ENCODE measurements at regions not wholly inside any gene's neighbourhood (a gene's known extent, or its start where the extent isn't known, plus 50 kb on each side); places are given as distances from the start of the nearest gene placed in this dataset.
"Not testable (repeated sequence)": the region's sequence is repeated elsewhere in the genome, so short reads cannot be mapped to it uniquely, and the experiment has no call there.

DNA sequence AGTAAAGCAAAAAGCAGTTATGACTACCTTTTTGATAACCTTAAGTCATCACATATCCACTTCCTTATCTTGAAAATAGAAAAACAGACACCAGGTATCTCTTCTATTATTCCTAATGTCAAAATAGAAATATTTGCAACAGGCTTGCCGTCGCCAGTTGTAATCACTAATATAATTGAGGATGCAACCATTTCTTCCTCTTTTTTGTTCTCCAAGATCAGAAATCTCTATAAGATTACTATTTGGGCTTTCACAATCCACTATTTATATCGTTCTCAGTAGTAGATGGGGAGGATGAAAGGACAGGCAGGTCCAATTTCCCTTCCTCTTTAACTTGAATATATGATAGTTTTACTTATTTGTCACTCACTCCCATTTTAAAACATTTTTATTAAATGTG is 130.2 kb upstream of the HMGA2 start:
- no peak for DNase-seq

DNA sequence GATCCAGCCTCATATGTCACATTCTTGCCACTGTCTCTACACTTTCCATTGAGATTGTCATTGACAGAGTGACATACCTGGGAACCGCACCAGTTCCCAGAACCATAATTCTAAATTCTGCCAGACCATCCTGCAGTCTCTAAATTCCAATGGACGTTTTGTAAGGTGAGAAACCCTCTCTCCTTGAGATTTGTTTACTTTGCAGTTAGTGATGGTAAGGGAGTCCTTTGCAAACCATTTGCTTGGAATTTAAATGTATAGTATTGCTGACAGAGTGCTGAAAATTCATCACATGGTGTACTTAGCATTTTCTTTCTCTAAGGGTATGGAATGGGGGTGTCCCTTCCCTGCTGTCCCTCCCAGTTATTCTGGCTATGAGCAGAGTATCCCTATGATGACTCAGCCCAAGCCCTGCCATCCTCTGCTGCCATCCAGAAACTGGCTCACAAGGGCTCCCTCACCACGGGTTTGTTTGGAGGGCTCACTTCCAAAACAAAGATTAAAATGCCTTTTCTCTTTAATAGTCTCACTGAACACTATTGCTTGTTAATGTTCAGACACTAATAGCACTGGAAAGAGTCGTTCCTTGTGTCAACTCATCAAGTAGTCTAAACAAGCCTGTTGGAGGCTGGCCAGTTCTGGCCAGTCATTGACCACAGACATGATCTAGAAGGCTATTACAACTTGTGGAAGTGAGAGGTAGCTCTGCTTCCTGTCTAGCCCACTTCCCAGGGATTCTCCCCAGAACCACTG is 129.0 kb upstream of the HMGA2 start:
- DNase-seq: no peak

DNA sequence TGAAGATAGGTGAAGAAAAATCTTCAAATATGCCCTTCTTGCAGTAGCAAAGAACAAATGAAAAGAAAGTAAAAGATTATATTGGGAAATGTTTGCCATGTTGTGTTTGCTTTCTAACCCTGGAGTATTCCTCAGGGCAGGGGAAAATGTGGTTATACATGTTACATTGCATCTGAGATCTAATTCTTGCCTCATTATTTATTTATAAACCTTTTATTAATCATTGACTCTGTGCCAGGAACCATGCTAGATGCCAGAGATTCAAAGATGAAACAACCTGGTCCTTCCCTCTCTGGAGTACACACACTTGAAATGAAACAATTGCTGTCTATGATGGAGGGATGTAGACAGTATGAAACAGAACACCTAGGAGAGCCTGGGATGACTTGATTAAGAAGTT is 128.1 kb upstream of the HMGA2 start:
- no peak for DNase-seq

DNA sequence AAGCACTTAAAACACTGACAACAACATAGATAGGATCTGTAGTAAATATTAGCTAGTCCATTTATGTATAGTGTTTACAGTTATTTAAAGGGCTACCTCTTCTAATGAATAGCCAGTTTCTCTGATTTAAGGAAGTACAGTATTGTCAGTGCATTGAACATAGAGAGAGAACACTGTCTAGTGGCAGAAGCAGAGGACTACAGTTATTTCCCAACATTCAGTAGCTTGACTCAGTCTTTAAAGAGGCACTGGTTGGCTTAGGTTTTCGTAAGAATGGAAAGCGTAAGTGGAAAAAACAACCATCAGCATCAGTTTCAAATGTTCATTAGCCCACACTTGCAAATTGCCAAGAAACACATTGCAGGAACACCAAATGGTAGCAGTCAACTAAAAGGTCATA is 125.0 kb upstream of the HMGA2 start:
- DNase-seq: no peak

DNA sequence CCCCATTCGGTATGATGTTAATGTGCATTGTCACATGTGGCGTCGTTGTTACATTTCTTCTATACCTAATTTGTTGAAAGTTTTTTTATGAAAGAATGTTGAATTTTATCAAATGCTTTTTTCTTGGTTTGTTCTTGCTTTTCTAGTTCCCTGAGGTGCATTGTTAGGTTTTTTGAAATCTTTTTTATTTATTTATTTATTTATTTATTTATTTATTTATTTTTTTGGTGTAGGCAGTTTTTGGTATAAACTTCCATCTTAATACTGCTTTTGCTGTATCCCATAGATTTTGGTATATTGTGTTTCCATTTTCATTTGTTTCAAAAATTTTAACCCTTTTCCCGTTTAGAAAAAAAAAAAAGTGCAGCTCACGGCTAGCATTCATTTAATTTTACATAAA is 121.1 kb upstream of the HMGA2 start:
- DNase-seq: no peak

DNA sequence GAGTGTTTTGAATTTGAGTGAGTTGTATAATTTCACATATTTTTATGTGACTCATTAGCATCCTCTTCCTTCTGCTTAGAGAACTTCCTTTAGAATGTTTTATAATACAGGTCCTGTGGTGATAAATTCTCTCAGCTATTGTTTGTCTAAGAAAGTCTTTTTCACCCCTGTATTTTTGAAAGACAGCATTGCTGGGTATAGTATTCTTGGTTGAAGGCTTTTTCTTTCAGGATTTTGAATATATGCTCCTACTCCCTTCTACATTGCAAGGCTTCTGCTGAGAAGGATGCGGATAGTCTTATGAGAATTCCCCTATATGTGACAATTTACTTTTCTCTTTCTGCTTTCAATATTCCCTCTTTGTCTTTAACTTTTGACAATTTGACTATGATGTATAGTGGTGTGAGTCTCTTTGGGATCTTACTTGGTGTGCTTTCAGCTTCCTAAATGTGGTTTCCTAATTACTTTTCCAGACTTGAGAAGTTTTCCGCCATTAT is 118.9 kb upstream of the HMGA2 start:
- no peak for DNase-seq

DNA sequence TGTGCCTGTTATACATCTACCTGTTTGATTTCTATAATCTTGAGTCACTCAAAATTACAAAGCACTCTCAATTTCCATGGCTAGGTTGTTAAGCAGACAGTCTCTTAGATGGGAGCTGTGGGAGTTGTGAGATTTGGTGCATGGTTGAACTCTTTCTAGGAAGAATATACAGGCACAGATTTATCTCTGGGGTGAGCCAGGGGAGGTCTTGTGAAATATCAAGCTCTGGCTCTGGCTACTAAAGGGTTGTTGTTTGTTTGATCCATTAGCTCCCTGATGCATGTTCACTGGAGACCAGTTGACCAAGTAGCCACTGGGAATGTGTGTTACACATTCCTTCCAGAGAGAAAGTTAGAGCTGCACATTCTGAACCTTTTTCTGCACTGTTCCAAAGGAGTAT is 117.2 kb upstream of the HMGA2 start:
- no peak for DNase-seq

DNA sequence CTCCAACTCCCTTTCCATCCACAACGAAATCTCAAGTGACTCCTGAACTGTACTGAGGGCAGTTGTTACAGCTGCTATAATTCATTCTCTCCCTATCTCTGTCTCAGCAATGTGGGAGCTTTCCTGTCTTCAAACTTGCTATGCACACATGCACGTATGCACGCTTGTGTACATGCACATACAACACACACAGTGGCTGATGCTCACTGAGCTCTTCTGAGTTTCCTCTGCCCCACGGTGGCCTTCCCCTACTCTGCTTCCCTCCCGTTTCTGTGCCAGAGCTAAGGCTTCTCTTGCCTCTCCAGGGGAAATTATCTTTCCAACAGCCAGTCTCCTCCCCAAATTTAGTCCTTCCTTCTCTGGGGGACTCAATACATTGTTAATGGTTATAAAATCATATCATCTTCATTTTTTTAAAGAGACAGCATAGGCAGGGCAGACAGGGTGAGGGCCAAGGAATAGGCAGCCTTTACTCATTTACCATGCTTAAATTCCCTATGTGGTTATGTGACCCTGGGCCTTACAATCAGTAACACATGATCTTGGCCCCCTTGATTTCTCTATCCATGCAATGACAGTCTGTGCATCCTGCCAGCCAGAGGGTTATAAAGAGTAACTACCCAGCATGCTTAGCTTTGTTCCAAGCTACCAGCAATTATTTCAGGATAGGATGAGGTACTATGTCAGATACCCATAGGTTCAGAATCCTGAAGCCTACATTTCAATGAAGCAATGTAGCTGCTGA is 111.9 kb upstream of the HMGA2 start:
- no peak for DNase-seq

DNA sequence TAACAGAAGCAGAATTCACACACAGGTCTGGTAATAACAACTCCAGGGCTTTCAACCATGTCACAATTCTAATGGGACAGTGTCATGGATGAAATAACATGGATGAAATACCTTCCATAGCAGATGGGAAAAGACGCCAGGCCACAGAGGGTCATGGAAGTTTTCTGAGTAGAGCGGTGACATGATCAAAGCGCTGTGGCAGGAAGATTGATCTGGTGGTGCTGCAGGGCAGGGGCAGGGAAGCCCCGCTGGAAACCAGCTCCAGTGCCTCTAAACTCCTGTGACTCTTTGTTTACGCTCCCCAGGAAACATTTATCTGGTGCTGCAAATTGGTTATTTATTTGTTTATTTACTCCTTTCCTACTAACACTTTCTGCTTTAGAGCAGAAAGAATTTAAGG is 108.3 kb upstream of the HMGA2 start:
- DNase-seq: no peak

DNA sequence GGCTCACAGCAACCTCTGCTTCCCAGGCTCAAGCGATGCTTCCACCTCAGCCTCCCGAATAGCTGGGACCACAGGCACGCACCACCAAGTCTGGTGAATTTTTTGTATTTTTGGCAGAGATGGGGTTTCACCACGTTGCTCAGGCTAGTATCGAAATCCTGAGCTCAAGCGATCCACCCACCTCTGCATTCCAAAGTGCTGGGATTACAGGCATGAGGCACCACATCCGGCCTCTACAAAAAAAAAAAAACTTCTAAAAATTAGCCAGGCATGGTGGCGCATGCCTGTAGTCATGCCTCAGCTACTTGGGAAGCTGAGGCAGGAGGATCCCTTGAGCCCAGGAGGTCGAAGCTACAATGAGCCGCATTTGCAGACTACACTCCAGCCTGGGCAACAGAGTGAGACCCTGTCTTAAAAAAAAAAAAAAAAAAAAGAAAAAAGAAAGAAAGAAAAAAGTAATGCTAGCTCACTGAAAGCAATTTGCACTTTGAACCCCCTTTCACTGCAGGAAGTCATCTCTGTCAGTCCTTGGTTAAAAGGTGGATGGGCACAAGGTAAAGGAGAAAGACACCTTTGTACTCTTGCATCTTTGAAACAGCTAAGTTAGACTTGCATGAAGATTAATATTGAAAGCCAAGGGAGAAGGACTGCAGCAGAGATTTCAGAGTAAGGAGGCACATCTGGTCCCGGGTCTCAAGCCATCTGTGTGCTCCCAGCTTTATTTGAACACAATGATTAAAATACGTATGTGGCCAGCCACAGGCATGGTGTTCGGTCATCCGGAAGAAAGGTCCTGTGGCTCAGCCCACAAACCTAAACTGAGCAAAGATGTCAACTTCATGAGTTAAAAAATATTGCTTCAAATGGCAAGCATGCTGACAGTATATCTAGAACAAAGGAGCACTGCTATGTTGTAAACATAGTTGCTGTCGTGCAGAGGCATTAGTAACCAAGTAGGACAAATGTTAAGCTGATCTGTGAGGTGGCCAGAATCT is 103.8 kb upstream of the HMGA2 start:
- no peak for DNase-seq

DNA sequence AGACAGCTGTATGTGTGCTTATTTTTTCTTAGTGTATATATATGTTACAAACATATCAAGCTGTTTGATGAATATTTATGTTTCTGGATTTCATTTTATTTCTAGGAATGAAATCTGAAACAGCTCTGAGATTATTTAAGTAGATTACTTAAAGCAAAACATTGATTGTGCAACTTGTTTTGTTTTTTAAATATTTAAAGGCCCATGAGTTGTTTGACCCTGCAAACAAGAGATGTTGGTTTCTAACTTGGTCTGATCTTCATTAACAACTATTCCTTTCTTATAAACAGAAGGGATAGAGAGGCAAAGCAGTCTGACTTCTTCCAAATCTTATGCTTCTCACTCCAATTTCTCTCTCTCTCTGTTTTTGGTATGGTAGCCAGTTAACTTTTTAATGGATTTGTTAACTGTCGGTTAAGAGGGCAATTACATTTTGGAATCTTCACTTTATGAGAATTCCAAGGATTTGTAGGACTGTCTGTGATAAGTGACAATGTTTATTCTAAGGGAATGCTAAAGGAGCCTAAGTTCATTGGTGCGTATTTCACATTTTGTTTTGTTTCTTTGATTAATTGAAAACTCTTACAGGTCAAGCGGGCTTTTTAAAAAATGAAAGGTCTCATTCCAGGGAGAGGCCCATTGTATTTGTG is 102.6 kb upstream of the HMGA2 start:
- no peak for DNase-seq

DNA sequence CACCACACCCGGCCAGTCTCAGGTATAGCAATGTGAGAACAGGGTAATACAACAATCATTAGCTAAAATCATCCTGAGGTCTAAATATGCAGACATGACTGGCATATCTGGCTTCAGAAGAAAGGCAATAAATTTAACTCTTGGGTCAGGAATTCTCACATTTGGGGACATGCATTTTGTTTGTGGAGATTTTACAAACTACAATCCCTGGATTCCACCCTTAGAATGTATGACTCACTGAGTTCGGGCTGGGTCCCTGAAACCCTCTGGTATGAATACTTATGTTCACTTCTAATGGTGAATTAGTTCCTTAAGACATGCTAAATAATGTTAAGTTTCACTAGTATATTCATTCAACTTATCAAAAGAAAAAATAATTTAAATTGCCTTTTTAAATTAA is 98.9 kb upstream of the HMGA2 start:
- no peak for DNase-seq

DNA sequence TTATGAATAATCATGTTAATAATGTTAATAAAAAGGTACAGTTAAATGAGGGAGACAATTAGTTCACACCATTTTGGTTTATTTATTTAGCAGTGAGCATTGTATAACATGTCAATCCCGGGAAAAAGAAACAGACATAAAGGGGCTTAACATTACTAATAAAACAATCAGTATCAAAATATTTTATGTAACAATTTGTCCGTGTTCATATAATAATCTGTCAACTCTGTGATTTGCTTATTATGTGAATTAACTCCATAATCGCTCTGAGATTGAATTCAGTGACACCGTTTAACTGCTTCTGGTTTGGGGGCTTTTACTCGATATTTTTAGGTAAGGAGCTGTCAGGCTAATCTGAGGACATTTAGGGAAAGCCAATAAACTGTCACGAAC is 95.8 kb upstream of the HMGA2 start:
- no peak for DNase-seq

DNA sequence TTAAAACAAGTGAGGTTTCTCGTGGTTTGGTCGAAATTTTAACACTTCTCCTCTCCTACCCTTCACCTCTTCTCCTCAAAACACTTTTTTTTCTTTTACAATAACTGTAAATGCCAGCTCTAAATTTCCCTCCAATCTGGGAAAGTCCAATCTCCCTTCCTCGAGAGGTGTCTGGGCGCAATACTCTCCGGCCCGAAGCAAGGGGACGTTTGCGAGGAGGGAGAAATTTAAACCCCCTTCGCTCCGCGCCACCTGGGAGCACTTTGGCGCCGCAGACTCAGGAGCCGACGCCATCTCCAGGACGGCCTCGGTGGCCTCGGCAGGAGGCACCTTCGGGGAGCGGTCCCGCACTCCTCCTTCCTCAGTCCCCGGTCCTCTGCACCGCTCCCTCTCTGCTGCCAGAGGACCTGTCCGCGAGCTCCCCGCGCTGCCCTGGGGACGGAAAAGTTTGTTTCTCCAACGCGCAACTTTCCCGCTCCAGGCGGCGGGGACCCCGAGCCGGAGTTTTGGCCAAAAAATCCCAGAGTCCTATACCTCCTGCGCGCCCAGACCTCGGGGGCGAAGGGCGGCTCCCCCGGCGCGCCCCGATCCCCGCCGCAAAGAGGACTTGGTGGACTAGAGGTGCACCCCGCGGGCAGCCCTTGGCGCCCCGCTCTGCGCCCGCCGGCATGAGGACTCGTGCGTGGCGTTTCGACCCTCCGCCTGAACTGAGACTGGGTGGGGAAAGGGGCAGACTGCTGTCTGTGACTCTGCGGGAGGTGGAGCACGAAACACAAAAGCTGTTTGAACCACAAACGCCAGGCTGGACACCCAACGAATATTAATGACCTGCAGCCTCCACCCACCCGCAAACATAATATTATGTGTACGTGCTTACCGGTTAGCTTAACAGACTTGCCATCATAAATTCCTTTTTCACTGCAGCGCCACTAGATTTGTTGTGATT is 95.2 kb upstream of the HMGA2 start:
- no peak for DNase-seq

DNA sequence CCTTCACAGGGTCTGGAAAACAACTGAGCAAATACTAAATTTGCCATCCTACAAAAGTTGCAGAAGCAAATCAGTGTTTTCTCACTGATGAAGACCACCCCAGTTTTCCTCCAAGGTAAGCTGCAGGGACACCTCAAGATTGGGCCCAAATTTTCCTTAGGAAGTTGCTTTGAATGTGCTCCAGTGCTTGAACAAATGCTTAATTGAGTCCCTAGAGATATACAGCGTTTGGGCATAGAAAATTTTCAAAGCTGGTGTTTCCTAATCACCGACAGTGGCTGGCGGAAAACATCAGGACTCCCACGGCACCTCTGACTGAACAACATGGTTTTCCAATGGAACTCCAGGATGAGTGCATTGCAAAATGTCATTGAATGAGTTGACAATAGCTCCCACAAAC is 92.5 kb upstream of the HMGA2 start:
- DNase-seq: no peak

DNA sequence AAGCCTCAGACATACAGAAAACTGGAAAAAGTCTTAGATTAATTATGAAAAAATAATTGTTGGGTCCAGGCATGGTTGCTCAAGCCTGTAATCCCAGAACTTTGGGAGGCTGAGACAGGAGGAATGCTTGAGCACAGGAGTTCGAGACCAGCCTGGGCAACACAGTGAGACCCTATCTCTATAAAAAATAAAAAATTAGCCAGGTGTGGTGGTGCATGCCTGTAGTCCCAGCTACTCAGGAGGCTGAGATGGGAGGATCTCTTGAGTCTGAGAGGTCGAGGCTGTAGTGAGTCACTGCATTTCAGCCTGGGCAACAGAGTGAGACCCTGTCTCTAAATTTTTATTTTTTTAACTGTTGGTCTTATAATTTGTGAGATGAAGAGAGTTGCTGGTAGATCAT is 90.6 kb upstream of the HMGA2 start:
- DNase-seq: not testable (repeated sequence)

DNA sequence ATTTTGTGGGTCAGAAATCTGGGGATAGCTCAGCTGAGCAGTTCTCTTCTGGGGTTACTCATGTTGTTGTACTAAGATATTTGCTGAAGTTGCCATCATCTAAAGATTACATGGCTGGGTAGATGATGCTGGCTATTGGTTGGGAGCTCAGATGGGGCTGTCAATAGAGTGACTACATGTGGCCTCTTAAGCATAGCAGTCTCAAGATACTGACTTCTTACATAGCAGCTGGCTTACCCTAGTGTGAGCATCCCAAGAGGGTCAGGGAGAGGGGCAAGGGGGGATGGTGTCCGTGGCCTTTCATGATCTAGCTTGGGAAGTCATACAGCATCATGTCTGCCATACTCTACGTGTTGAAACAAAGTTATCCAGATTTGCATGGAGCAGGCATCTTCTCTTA is 90.1 kb upstream of the HMGA2 start:
- no peak for DNase-seq

DNA sequence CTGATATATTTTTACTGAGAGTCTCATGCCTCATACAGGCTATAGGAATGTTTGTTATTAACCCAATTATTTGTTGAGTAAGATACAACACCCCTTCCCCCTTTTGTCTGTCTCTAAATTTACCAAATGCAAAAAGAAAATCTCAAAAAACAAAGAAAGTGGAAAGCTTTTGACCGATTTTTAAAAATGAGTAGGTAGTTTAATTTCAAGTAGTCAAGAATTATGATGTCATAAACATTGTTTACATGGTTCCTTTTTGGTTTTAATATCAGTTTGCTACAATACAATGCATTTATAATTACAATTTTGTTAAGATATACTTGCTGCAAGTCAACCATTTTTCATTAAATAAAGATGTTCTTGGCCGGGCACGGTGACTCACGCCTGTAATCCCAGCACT is 84.7 kb upstream of the HMGA2 start:
- no peak for DNase-seq

DNA sequence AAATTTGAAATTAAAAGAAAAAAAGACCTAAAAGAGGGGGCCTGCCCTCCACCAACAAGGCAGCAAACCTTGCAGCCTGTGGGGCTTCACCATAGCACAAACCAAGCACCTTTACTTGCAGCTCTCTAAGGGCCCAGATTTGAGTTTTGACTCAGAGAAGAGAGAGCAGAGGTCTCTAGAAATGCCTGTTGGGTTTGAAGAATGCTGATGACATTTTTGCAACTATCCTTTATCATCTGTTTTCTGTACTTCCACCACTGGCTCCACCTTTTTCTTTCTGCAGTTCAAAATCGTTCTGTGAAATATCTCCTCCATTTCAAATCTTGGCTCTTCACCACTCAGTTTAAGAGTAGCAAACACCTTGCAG is 83.8 kb upstream of the HMGA2 start:
- DNase-seq: no peak

DNA sequence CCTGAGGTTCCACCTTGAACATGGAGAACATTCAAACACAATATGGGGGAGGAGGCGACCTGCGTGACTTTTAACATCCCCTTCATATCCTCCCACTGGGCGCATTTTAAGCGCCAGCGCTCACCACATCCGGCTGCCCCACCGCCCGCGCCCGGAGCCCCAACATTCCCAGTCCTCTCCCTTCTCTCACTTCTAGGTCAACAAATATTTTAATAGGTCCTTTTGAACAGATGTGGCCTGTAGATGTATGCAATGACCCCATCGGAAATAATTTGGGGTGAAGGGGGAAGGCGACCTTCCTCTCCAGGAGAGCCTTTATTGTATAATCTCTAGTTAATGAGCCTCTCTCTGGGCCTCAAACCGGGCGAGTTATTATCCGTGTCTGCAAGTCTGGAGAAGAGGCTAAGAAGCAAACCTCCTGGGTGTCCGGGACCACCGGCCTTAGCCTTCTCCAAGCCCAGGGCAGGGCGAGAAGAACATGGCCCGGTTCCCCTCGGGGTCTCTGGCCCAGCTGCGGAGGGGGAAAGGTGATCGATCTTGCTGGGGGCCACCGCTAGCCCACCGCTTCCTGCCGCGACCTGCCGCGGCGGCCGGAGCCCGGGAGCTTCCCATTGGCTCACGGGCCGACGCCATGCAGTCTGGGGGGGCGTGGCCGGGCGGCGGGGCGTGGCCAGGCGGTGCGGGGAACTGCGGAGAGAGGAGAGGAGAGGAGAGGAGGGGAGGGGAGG is 83.2 kb upstream of the HMGA2 start:
- no peak for DNase-seq

DNA sequence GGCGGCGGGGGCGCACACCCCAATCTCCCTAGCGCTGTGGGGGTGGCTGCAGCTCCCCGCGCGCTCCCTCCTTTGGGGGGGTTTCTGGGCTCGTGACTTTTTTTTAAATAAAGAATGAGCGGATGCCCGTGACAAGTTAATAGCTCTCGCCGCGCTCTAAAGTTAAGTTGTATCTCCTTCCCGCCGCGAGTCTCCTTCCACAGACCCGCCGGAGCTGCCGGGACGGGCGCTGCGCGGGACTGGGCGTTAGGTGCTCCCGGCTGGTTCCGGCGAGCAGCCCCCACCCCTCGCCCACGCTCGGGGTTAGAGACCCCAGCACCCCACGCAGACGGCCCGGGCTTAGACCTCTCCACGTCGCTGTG is 82.6 kb upstream of the HMGA2 start:
- DNase-seq: no peak

All from NCI-H1417 (cell line).